Activated CD8-positive, alpha-beta T cell treated with anti-CD3 and anti-CD28 coated beads for 36 hours (primary cell): ENCODE measurements at regions not wholly inside any gene's neighbourhood (a gene's known extent, or its start where the extent isn't known, plus 50 kb on each side); places are given as distances from the start of the nearest gene placed in this dataset.

ENCODE experiments used
- ATAC-seq: fragments of 200-7000 bp; cut with Tn5 transposase; one replicate; pipeline ENCODE4 v1.10.0; 2021; ENCODE audit warnings: mild to moderate bottlenecking, moderate library complexity
- CTCF ChIA-PET: fragments of 350-600 bp; sonication (Branson Sonifier 250); formaldehyde crosslinking; loops from one replicate; lab custom pipeline; 2021; ENCODE audit warnings: antibody characterized with exemption; lab: Charles Lee
- POLR2A ChIA-PET: fragments of 350-600 bp; sonication (Branson Sonifier 250); formaldehyde crosslinking; loops from one replicate; lab custom pipeline; 2021; ENCODE audit warnings: antibody characterized with exemption; lab: Charles Lee
- DNase-seq: peaks from one replicate; pipeline ENCODE4 v3.0.0-alpha.2; 2020
- H3K27ac Mint-ChIP-seq: one replicate; pipeline ENCODE4 v1.8.0; 2021; ENCODE audit warnings: mild to moderate bottlenecking, mixed read lengths
- H3K27me3 Mint-ChIP-seq: one replicate; pipeline ENCODE4 v1.8.0; 2021; ENCODE audit warnings: mixed read lengths
- H3K36me3 Mint-ChIP-seq: one replicate; pipeline ENCODE4 v1.8.0; 2021; ENCODE audit warnings: low read depth, mixed read lengths
- H3K4me1 Mint-ChIP-seq: one replicate; pipeline ENCODE4 v1.8.0; 2021; ENCODE audit warnings: low read depth, mixed read lengths
- H3K4me3 Mint-ChIP-seq: one replicate; pipeline ENCODE4 v1.8.0; 2021; ENCODE audit warnings: mild to moderate bottlenecking, moderate library complexity, mixed read lengths
- H3K9me3 Mint-ChIP-seq: one replicate; pipeline ENCODE4 v1.8.0; 2021; ENCODE audit warnings: mixed read lengths
- intact Hi-C: fragments of 100-400 bp; cut with micrococcal nuclease; formaldehyde crosslinking; loops from one replicate; pipeline ENCODE4 v1.10.0; 2022
- TF ChIP-seq, protein P1 (sequence below): fragments of 200-600 bp; IDR thresholded peaks from one replicate; pipeline ENCODE4 v1.8.0; 2022; ENCODE audit warnings: antibody characterized with exemption, mild to moderate bottlenecking

DNA sequence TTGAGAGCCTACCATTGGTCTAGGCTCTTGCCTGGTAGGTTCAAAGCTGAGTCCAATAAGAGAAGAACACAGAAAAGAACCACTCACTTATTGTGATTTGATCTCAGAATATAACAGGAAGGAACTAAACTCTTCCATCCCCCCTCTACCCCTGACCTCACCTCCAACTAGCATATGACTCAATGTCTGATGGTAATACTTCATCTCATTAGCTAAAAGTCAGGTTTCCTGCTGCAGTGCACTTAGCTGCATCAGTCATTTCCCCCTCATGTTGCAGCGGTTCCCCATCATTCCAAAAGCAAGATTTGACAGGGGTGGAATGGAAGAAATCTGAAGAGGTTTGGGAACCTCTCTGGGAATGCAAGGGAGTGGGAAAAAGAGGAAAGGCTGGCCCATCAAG, 289.5 kb downstream of the SMARCA1 start:
- DNase-seq, result no peak
- peaks cover 1% of the 10 kb centered on the region for H3K27me3 Mint-ChIP-seq
- no peaks in the 10 kb centered on the region for H3K9me3 Mint-ChIP-seq
- intact Hi-C loops, result no loop called here
- H3K4me3 Mint-ChIP-seq, result no peak overlapping the region
- no peaks in the 10 kb centered on the region for H3K4me1 Mint-ChIP-seq
- no peak overlapping the region for H3K27ac Mint-ChIP-seq
- TF ChIP-seq, protein P1, sequence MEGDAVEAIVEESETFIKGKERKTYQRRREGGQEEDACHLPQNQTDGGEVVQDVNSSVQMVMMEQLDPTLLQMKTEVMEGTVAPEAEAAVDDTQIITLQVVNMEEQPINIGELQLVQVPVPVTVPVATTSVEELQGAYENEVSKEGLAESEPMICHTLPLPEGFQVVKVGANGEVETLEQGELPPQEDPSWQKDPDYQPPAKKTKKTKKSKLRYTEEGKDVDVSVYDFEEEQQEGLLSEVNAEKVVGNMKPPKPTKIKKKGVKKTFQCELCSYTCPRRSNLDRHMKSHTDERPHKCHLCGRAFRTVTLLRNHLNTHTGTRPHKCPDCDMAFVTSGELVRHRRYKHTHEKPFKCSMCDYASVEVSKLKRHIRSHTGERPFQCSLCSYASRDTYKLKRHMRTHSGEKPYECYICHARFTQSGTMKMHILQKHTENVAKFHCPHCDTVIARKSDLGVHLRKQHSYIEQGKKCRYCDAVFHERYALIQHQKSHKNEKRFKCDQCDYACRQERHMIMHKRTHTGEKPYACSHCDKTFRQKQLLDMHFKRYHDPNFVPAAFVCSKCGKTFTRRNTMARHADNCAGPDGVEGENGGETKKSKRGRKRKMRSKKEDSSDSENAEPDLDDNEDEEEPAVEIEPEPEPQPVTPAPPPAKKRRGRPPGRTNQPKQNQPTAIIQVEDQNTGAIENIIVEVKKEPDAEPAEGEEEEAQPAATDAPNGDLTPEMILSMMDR, result no peak
- CTCF ChIA-PET, result no interaction called here
- ATAC-seq, result no peak
- H3K36me3 Mint-ChIP-seq, result no peaks in the 10 kb centered on the region
- POLR2A ChIA-PET, result no interaction called here

GRCh38 chrX:129230850-129231512, 292.3 kb downstream of the SMARCA1 start:
- DNase-seq (no peak), ATAC-seq (no peak)
- no peaks in the 10 kb centered on the region for H3K36me3 Mint-ChIP-seq
- H3K4me3 Mint-ChIP-seq, result no peak overlapping the region
- intact Hi-C loops, result no loop called here
- H3K27me3 Mint-ChIP-seq, result no peaks in the 10 kb centered on the region
- no peaks in the 10 kb centered on the region for H3K4me1 Mint-ChIP-seq
- ChIA-PET POLR2A (no interaction called here), CTCF (no interaction called here)
- H3K9me3 Mint-ChIP-seq, result no peaks in the 10 kb centered on the region
- TF ChIP-seq, protein P1, result no peak
- H3K27ac Mint-ChIP-seq, result no peak overlapping the region

DNA sequence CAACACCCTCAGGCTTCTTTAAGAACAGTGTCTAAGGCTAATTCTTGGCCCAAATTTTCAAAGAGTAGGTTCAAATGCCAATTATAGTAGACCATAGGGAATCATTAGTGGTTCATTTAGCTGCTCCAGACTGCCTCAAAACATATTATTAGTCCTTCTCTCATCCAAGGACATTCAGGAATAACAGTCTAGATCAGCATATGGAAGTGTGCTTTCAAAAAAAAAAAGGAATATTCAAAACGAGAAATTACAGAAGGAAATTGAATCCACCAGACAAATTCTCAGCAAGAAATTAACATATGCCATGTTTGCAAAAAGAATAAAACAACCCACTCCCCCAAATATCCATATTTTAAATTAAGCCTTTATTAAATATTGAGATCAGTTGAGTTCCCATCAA, 293.1 kb downstream of the SMARCA1 start:
- no peak for DNase-seq
- ATAC-seq, result no peak
- POLR2A ChIA-PET, result no interaction called here
- TF ChIP-seq, protein P1, result no peak
- no peaks in the 10 kb centered on the region for H3K4me1 Mint-ChIP-seq
- H3K27me3 Mint-ChIP-seq, result no peaks in the 10 kb centered on the region
- CTCF ChIA-PET, result no interaction called here
- no peaks in the 10 kb centered on the region for H3K9me3 Mint-ChIP-seq
- no peak overlapping the region for H3K4me3 Mint-ChIP-seq
- intact Hi-C loops, result no loop called here
- H3K36me3 Mint-ChIP-seq, result no peaks in the 10 kb centered on the region
- no peak overlapping the region for H3K27ac Mint-ChIP-seq

DNA sequence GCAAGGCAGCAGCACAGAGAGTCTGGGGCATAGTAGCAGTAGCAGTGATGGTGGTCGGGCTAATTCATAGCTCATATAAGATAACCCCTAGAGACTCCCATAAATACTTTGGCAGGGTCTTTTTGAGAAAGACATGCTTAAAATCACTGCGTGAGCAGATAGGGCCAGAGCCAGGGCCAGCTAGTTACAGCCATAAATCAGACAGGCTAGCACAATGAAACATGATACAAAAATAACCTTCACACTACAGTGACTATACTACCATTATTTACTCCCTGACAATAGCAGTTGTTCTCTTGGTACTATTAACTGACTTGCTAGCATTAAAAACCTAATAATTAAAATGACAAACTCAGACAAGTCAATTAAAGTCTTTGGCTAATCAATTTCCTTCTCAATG, 295.9 kb downstream of the SMARCA1 start:
- DNase-seq (no peak), ATAC-seq (no peak)
- H3K9me3 Mint-ChIP-seq, result no peaks in the 10 kb centered on the region
- H3K27ac Mint-ChIP-seq, result no peak overlapping the region
- no peaks in the 10 kb centered on the region for H3K4me1 Mint-ChIP-seq
- TF ChIP-seq, protein P1, result no peak
- no peaks in the 10 kb centered on the region for H3K36me3 Mint-ChIP-seq
- ChIA-PET POLR2A (no interaction called here), CTCF (no interaction called here)
- no peaks in the 10 kb centered on the region for H3K27me3 Mint-ChIP-seq
- no peak overlapping the region for H3K4me3 Mint-ChIP-seq
- intact Hi-C loops, result no loop called here

DNA sequence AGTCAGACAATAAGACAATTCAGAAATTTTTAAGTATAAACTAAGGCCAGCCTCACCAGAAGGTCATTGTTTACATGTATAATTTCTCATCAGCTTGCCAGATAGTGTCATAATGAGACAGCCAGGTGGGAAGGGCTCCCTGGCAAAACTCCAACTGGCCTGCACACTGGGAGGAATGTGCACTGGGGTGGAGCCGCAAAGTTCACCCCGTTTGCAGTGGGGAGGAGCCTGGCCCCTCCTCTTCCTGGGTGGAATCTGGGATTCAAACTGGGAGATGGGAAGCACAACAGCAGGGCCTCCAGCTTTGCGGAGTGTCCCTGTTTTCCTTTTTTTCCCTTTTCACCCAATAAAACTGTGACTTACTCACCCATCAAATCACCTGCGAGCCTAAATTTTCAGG, 329.9 kb downstream of the SMARCA1 start:
- DNase-seq, result no peak
- POLR2A ChIA-PET, result no interaction called here
- no peak for ATAC-seq
- Mint-ChIP-seq H3K4me1 (no peaks in the 10 kb centered on the region), H3K9me3 (no peaks in the 10 kb centered on the region), H3K4me3 (no peak overlapping the region), H3K27me3 (no peaks in the 10 kb centered on the region), H3K27ac (no peak overlapping the region), H3K36me3 (no peaks in the 10 kb centered on the region)
- intact Hi-C loops, result no loop called here
- CTCF ChIA-PET, result no interaction called here
- TF ChIP-seq, protein P1, result no peak
